Osteoblast (primary cell): ENCODE measurements at regions not wholly inside any gene's neighbourhood (a gene's known extent, or its start where the extent isn't known, plus 50 kb on each side); places are given as distances from the start of the nearest gene placed in this dataset.

Experiments used
- DNase-seq: peaks from one replicate; pipeline ENCODE4 v3.0.0; 2011; ENCODE audit warnings: low spot score, mixed read lengths; ENCODE audit not compliant: insufficient read length; ENCODE audit errors: missing footprints
- H2AFZ ChIP-seq: 2 replicates; pipeline ENCODE4 v1.6.0; 2011; ENCODE audit warnings: mild to moderate bottlenecking, low read length
- H3K27ac ChIP-seq: 2 replicates; pipeline ENCODE4 v1.5.1; 2011; ENCODE audit warnings: mild to moderate bottlenecking, low read depth, low read length, moderate library complexity
- H3K27me3 ChIP-seq: 2 replicates; pipeline ENCODE4 v1.6.0; 2012; ENCODE audit warnings: mild to moderate bottlenecking, control low read depth, inconsistent platforms, low read length, moderate library complexity; ENCODE audit not compliant: insufficient read depth
- H3K36me3 ChIP-seq: 2 replicates; pipeline ENCODE4 v1.5.1; 2011; ENCODE audit warnings: mild to moderate bottlenecking, low read length, control low read depth, moderate library complexity; ENCODE audit not compliant: insufficient read depth
- H3K4me1 ChIP-seq: 2 replicates; pipeline ENCODE4 v1.5.1; 2011; ENCODE audit warnings: mild to moderate bottlenecking, low read length, control low read depth, moderate library complexity; ENCODE audit not compliant: insufficient read depth
- H3K4me2 ChIP-seq: 2 replicates; pipeline ENCODE4 v1.6.0; 2011; ENCODE audit warnings: mild to moderate bottlenecking, low read length; ENCODE audit not compliant: insufficient read depth
- H3K4me3 ChIP-seq: fragments of 200-600 bp; sonication (generic); 3 replicates; pipeline ENCODE4 v1.5.1; 2012; ENCODE audit warnings: mild to moderate bottlenecking, low read length, inconsistent platforms; ENCODE audit not compliant: insufficient read depth
- H3K79me2 ChIP-seq: 2 replicates; pipeline ENCODE4 v1.6.0; 2012; ENCODE audit warnings: mild to moderate bottlenecking, low read length, control low read depth, inconsistent platforms; ENCODE audit not compliant: insufficient read depth
- H3K9me3 ChIP-seq: 2 replicates; pipeline ENCODE4 v1.5.1; 2011; ENCODE audit warnings: low read depth, low read length, control low read depth
- H4K20me1 ChIP-seq: 2 replicates; pipeline ENCODE4 v1.6.0; 2012; ENCODE audit warnings: mild to moderate bottlenecking, low read length, control low read depth; ENCODE audit not compliant: insufficient read depth
- CTCF ChIP-seq: IDR thresholded peaks from 2 replicates; pipeline ENCODE4 v1.5.1; 2011; ENCODE audit warnings: mild to moderate bottlenecking, low read depth, low read length, moderate library complexity; ENCODE audit errors: extremely low read depth

- H3K4me1 ChIP-seq = no peaks in the 10 kb centered on the region
- no peaks in the 10 kb centered on the region for H3K9me3 ChIP-seq
- no peak overlapping the region for H3K4me3 ChIP-seq
- no peaks in the 10 kb centered on the region for H3K36me3 ChIP-seq
- TF ChIP-seq CTCF = no peak
- H3K27ac ChIP-seq = no peak overlapping the region
- no peak for DNase-seq
- H3K79me2 ChIP-seq = no peaks in the 10 kb centered on the region
- H3K27me3 ChIP-seq = no peaks in the 10 kb centered on the region
- no peak overlapping the region for H3K4me2 ChIP-seq
- H2AFZ ChIP-seq = no peak overlapping the region
- no peaks in the 10 kb centered on the region for H4K20me1 ChIP-seq
Observed at GRCh38 chr10:60513281-60513680, 123.6 kb upstream of the ANK3 start.

GRCh38 chr10:60511477-60512229 is 122.0 kb upstream of the ANK3 start:
- Histone ChIP-seq H3K36me3 (no peaks in the 10 kb centered on the region), H3K4me1 (no peaks in the 10 kb centered on the region), H3K79me2 (no peaks in the 10 kb centered on the region), H3K4me2 (no peak overlapping the region), H2AFZ (no peak overlapping the region), H3K4me3 (no peak overlapping the region), H3K9me3 (no peaks in the 10 kb centered on the region), H3K27ac (no peak overlapping the region), H3K27me3 (no peaks in the 10 kb centered on the region), H4K20me1 (no peaks in the 10 kb centered on the region)
- TF ChIP-seq CTCF = no peak
- no peak for DNase-seq

GRCh38 chr10:60508831-60509230 is 119.2 kb upstream of the ANK3 start:
- no peaks in the 10 kb centered on the region for H3K27me3 ChIP-seq
- no peak overlapping the region for H3K4me2 ChIP-seq
- no peaks in the 10 kb centered on the region for H3K9me3 ChIP-seq
- no peaks in the 10 kb centered on the region for H4K20me1 ChIP-seq
- no peak overlapping the region for H3K27ac ChIP-seq
- no peak for TF ChIP-seq CTCF
- no peaks in the 10 kb centered on the region for H3K36me3 ChIP-seq
- H3K4me3 ChIP-seq = no peak overlapping the region
- H3K4me1 ChIP-seq = no peaks in the 10 kb centered on the region
- no peak for DNase-seq
- no peaks in the 10 kb centered on the region for H3K79me2 ChIP-seq
- no peak overlapping the region for H2AFZ ChIP-seq

GRCh38 chr10:60508037-60508436 is 118.4 kb upstream of the ANK3 start:
- H3K79me2 ChIP-seq = no peaks in the 10 kb centered on the region
- no peak for DNase-seq

More at GRCh38 chr10:60508037-60508436, 118.4 kb upstream of the ANK3 start:
- TF ChIP-seq CTCF = no peak
- no peak overlapping the region for H3K4me2 ChIP-seq
- H4K20me1 ChIP-seq = no peaks in the 10 kb centered on the region
- H3K4me1 ChIP-seq = no peaks in the 10 kb centered on the region
- H3K9me3 ChIP-seq = no peaks in the 10 kb centered on the region
- H3K36me3 ChIP-seq = no peaks in the 10 kb centered on the region
- no peak overlapping the region for H3K27ac ChIP-seq
- no peak overlapping the region for H2AFZ ChIP-seq
- H3K27me3 ChIP-seq = no peaks in the 10 kb centered on the region
- no peak overlapping the region for H3K4me3 ChIP-seq
